ENCODE measurements at regions not wholly inside any gene's neighbourhood (a gene's known extent, or its start where the extent isn't known, plus 50 kb on each side); places are given as distances from the start of the nearest gene placed in this dataset.

- no peak for TF ChIP-seq ZBTB7A (IDR thresholded peaks at IDR 0.05; ENCODE audit: low read depth)
- no peak for TF ChIP-seq TEAD4 (IDR thresholded peaks at IDR 0.05)
- no peak for TF ChIP-seq TCF12 (IDR thresholded peaks at IDR 0.05; ENCODE audit: low read depth)
- TF ChIP-seq CEBPB (IDR thresholded peaks at IDR 0.05): no peak
- no peak for TF ChIP-seq USF1 (IDR thresholded peaks at IDR 0.05)
- TF ChIP-seq EP300 (IDR thresholded peaks at IDR 0.05; ENCODE audit: borderline replicate concordance): no peak
- no peak for TF ChIP-seq YY1 (IDR thresholded peaks at IDR 0.05; ENCODE audit: low read depth)
- no peak for TF ChIP-seq EGR1 (IDR thresholded peaks at IDR 0.05)
- TF ChIP-seq FOXM1 (IDR thresholded peaks at IDR 0.05; ENCODE audit: borderline replicate concordance, low read depth): no peak
- TF ChIP-seq, protein P1, sequence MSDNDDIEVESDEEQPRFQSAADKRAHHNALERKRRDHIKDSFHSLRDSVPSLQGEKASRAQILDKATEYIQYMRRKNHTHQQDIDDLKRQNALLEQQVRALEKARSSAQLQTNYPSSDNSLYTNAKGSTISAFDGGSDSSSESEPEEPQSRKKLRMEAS (IDR thresholded peaks at IDR 0.05): no peak
- no peak for TF ChIP-seq TAF1 (IDR thresholded peaks at IDR 0.05; ENCODE audit: low read depth)
- no peak for TF ChIP-seq CREB1 (IDR thresholded peaks at IDR 0.05; ENCODE audit: low read depth)
- TF ChIP-seq REST (IDR thresholded peaks at IDR 0.05; ENCODE audit: low read depth): no peak
- TF ChIP-seq NFIC (IDR thresholded peaks at IDR 0.05): no peak
- no peak for TF ChIP-seq RAD21 (IDR thresholded peaks at IDR 0.05; ENCODE audit: low read depth)
Observed at GRCh38 chr13:44236801-44237207, 136.8 kb upstream of the SERP2 start.

- TF ChIP-seq, protein P1 (IDR thresholded peaks at IDR 0.05): no peak
- no peak for TF ChIP-seq EGR1 (IDR thresholded peaks at IDR 0.05)
- no peak for TF ChIP-seq ZBTB7A (IDR thresholded peaks at IDR 0.05; ENCODE audit: low read depth)
- no peak for TF ChIP-seq TEAD4 (IDR thresholded peaks at IDR 0.05)
- no peak for TF ChIP-seq USF1 (IDR thresholded peaks at IDR 0.05)
- no peak for TF ChIP-seq TAF1 (IDR thresholded peaks at IDR 0.05; ENCODE audit: low read depth)
- TF ChIP-seq CREB1 (IDR thresholded peaks at IDR 0.05; ENCODE audit: low read depth): no peak
- TF ChIP-seq TCF12 (IDR thresholded peaks at IDR 0.05; ENCODE audit: low read depth): no peak
- TF ChIP-seq CEBPB (IDR thresholded peaks at IDR 0.05): no peak
- no peak for TF ChIP-seq REST (IDR thresholded peaks at IDR 0.05; ENCODE audit: low read depth)
- no peak for TF ChIP-seq YY1 (IDR thresholded peaks at IDR 0.05; ENCODE audit: low read depth)
- TF ChIP-seq RAD21 (IDR thresholded peaks at IDR 0.05; ENCODE audit: low read depth): no peak
- no peak for TF ChIP-seq NFIC (IDR thresholded peaks at IDR 0.05)
- TF ChIP-seq EP300 (IDR thresholded peaks at IDR 0.05; ENCODE audit: borderline replicate concordance): no peak
- TF ChIP-seq FOXM1 (IDR thresholded peaks at IDR 0.05; ENCODE audit: borderline replicate concordance, low read depth): no peak
Observed at GRCh38 chr13:44237276-44237767, 136.3 kb upstream of the SERP2 start.

DNA sequence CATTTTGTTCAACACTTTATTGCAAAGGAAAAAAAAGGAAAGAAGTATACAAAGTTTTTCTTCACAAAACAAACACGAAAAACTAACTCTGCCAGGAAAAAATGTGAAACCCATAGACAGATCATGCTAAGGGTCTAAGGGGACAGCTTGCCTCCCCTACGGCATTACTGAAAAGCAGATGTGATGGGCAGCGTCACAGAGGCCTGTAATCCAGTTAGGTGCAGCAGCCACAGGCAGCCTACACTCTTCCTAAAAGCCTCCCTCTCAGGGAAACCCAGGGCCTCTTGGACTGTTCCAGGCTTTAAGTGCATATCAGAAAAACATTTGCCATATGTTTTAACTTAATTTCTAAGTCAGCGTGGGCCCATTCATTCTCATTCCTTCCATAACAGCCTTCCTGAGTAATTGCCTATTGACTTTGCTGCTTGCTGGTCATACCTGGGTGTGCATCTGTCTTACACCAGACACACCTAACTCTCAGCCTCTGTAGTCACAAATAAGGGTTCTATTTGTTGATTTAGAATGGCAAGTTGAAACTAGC is 135.7 kb upstream of the SERP2 start:
- TF ChIP-seq YY1 (IDR thresholded peaks at IDR 0.05; ENCODE audit: low read depth) (no peak), EP300 (IDR thresholded peaks at IDR 0.05; ENCODE audit: borderline replicate concordance) (no peak), TEAD4 (IDR thresholded peaks at IDR 0.05) (no peak), ZBTB7A (IDR thresholded peaks at IDR 0.05; ENCODE audit: low read depth) (no peak), REST (IDR thresholded peaks at IDR 0.05; ENCODE audit: low read depth) (no peak), NFIC (IDR thresholded peaks at IDR 0.05) (no peak), EGR1 (IDR thresholded peaks at IDR 0.05) (no peak), CEBPB (IDR thresholded peaks at IDR 0.05) (no peak), CREB1 (IDR thresholded peaks at IDR 0.05; ENCODE audit: low read depth) (no peak), USF1 (IDR thresholded peaks at IDR 0.05) (no peak), TCF12 (IDR thresholded peaks at IDR 0.05; ENCODE audit: low read depth) (no peak), TAF1 (IDR thresholded peaks at IDR 0.05; ENCODE audit: low read depth) (no peak), RAD21 (IDR thresholded peaks at IDR 0.05; ENCODE audit: low read depth) (no peak)
- TF ChIP-seq, protein P1 (IDR thresholded peaks at IDR 0.05): no peak
